IMR-90 (cell line): ENCODE measurements at regions not wholly inside any gene's neighbourhood (a gene's known extent, or its start where the extent isn't known, plus 50 kb on each side); places are given as distances from the start of the nearest gene placed in this dataset.

Experiments used
- ATAC-seq: fragments of 200-7000 bp; cut with Tn5 transposase; 2 replicates; pipeline ENCODE4 v1.9.1; 2020; ENCODE audit warnings: low read depth, mild to moderate bottlenecking, moderate library complexity
- BruUV-seq: library from RNA; stranded (reverse); fragments of 400-500 nt; replicated peaks from 2 replicates; lab custom pipeline; 2021; lab: Mats Ljungman, UMichigan
- CTCF ChIA-PET: fragments of 300-600 bp; formaldehyde crosslinking; extraction: SDS; loops from one replicate; lab custom pipeline; 2021; ENCODE audit warnings: antibody characterized with exemption; lab: Yijun Ruan, JAX
- POLR2A ChIA-PET: fragments of 300-600 bp; sonication (Branson Sonifier 250); formaldehyde crosslinking; loops from one replicate; lab custom pipeline; 2022; ENCODE audit warnings: antibody characterized with exemption; ENCODE audit not compliant: unreplicated experiment; lab: Charles Lee
- DNase-seq: peaks from one replicate; pipeline ENCODE4 v3.0.0; 2013
- H2AFZ ChIP-seq: replicated peaks from 2 replicates; pipeline ENCODE3; 2013; ENCODE audit warnings: low read length, mild to moderate bottlenecking; ENCODE audit not compliant: poor library complexity
- H2AK5ac ChIP-seq: 2 replicates; pipeline ENCODE4 v1.6.1; 2013; ENCODE audit warnings: low read depth, low read length, inconsistent platforms
- H2AK9ac ChIP-seq: replicated peaks from 2 replicates; pipeline ENCODE3; 2013; ENCODE audit warnings: mild to moderate bottlenecking, low read depth, low read length, moderate library complexity; ENCODE audit not compliant: poor library complexity
- H2BK120ac ChIP-seq: 2 replicates; pipeline ENCODE4 v1.6.1; 2013; ENCODE audit warnings: low read depth, low read length, inconsistent platforms
- H2BK15ac ChIP-seq: 3 replicates; pipeline ENCODE4 v1.6.1; 2013; ENCODE audit warnings: low read depth, low read length, inconsistent platforms
- H2BK20ac ChIP-seq: 2 replicates; pipeline ENCODE4 v1.6.1; 2013; ENCODE audit warnings: low read depth, mild to moderate bottlenecking, inconsistent platforms, low read length, moderate library complexity
- H2BK5ac ChIP-seq: 2 replicates; pipeline ENCODE4 v1.6.1; 2013; ENCODE audit warnings: mild to moderate bottlenecking, low read depth, low read length, inconsistent platforms; ENCODE audit not compliant: poor library complexity, severe bottlenecking
- H3K14ac ChIP-seq: replicated peaks from 2 replicates; pipeline ENCODE4 v1.6.1; 2013; ENCODE audit warnings: low read depth, low read length, inconsistent platforms
- H3K18ac ChIP-seq: 2 replicates; pipeline ENCODE4 v1.6.1; 2013; ENCODE audit warnings: low read depth, low read length, control low read depth
- H3K23ac ChIP-seq: 2 replicates; pipeline ENCODE4 v1.6.1; 2013; ENCODE audit warnings: low read depth, low read length, inconsistent platforms
- H3K27ac ChIP-seq: 2 replicates; pipeline ENCODE4 v1.5.1; 2013; ENCODE audit warnings: mild to moderate bottlenecking, control low read depth, low read length; ENCODE audit not compliant: insufficient read depth
- H3K27me3 ChIP-seq: 2 replicates; pipeline ENCODE4 v1.6.1; 2013; ENCODE audit warnings: low read length; ENCODE audit not compliant: control insufficient read depth, insufficient read depth
- H3K36me3 ChIP-seq: 2 replicates; pipeline ENCODE4 v1.6.1; 2013; ENCODE audit warnings: low read length, mixed read lengths; ENCODE audit not compliant: control insufficient read depth, insufficient read depth
- H3K4ac ChIP-seq: 2 replicates; pipeline ENCODE4 v1.6.1; 2013; ENCODE audit warnings: low read depth, low read length, inconsistent platforms
- H3K4me1 ChIP-seq: 2 replicates; pipeline ENCODE4 v1.6.1; 2013; ENCODE audit warnings: low read length, mixed read lengths; ENCODE audit not compliant: control insufficient read depth, insufficient read depth
- H3K4me2 ChIP-seq: 2 replicates; pipeline ENCODE4 v1.6.1; 2013; ENCODE audit warnings: low read depth, mild to moderate bottlenecking, control low read depth, low read length, moderate library complexity
- H3K4me3 ChIP-seq: 2 replicates; pipeline ENCODE4 v1.5.1; 2013; ENCODE audit warnings: low read depth, mild to moderate bottlenecking, control low read depth, low read length, moderate library complexity; ENCODE audit not compliant: insufficient read depth
- H3K56ac ChIP-seq: 2 replicates; pipeline ENCODE4 v1.6.1; 2013; ENCODE audit warnings: low read length, inconsistent platforms; ENCODE audit not compliant: insufficient read depth; ENCODE audit errors: extremely low read depth
- H3K79me1 ChIP-seq, 2 experiments: 2 replicates each; pipeline ENCODE4 v1.6.1; 2013; ENCODE audit warnings: low read length in 2 of 2, inconsistent platforms in 1 of 2, low read depth in 1 of 2
- H3K9ac ChIP-seq: 2 replicates; pipeline ENCODE4 v1.6.1; 2013; ENCODE audit warnings: low read depth, low read length, control low read depth
- H3K9me1 ChIP-seq: 2 replicates; pipeline ENCODE4 v1.6.1; 2013; ENCODE audit warnings: low read length, inconsistent platforms; ENCODE audit not compliant: insufficient read depth
- H3K9me3 ChIP-seq: 2 replicates; pipeline ENCODE4 v1.6.1; 2013; ENCODE audit warnings: low read length; ENCODE audit not compliant: control insufficient read depth, insufficient read depth
- H4K20me1 ChIP-seq: 2 replicates; pipeline ENCODE4 v1.6.1; 2013; ENCODE audit warnings: low read length, inconsistent platforms; ENCODE audit not compliant: insufficient read depth
- H4K5ac ChIP-seq: 2 replicates; pipeline ENCODE4 v1.6.1; 2013; ENCODE audit warnings: mild to moderate bottlenecking, low read depth, low read length, control low read depth
- H4K8ac ChIP-seq, 2 experiments: 2 replicates each; pipeline ENCODE4 v1.6.1; 2013; ENCODE audit warnings: low read depth in 2 of 2, low read length in 2 of 2, control low read depth in 1 of 2, inconsistent platforms in 1 of 2
- H4K91ac ChIP-seq: 2 replicates; pipeline ENCODE4 v1.6.1; 2013; ENCODE audit warnings: low read depth, low read length, inconsistent platforms; ENCODE audit not compliant: insufficient read depth
- BHLHE40 ChIP-seq: fragments of 150-350 bp; IDR thresholded peaks from 2 replicates; pipeline ENCODE4 v1.6.1; 2016; ENCODE audit warnings: mild to moderate bottlenecking, low read depth, low read length
- POLR2A ChIP-seq: IDR thresholded peaks from 2 replicates; pipeline ENCODE4 v1.6.1; 2012; ENCODE audit warnings: mild to moderate bottlenecking, low read depth, low read length
- RCOR1 ChIP-seq: IDR thresholded peaks from 2 replicates; pipeline ENCODE4 v1.6.1; 2012; ENCODE audit warnings: mild to moderate bottlenecking, low read length, improper control_type of control experiment; ENCODE audit not compliant: insufficient replicate concordance
- WGBS, 2 experiments: methylation state at CpG; one replicate each; pipeline versions ENCODE4 v1.1.5 to v1.1.7; 2013; ENCODE audit warnings: missing lambda C conversion rate in 2 of 2; ENCODE audit not compliant: insufficient read length in 1 of 2; ENCODE audit errors: extremely low coverage in 2 of 2; 5-methylcytosine and 5-hydroxymethylcytosine counted together
- dilution Hi-C: fragments of 300-500 bp; cut with HindIII; formaldehyde crosslinking; loops from one replicate; pipeline ENCODE4 v1.14.3; 2018; ENCODE audit warnings: low sequenced_read_pairs; ENCODE audit not compliant: unreplicated experiment
- in situ Hi-C: fragments of 300-500 bp; cut with MboI; formaldehyde crosslinking; loops from 3 replicates; pipeline ENCODE4 v1.14.3; 2019; ENCODE audit warnings: low sequenced_read_pairs, inconsistent platforms, mixed read lengths
- intact Hi-C: fragments of 100-400 bp; cut with micrococcal nuclease; formaldehyde crosslinking; loops from 2 replicates; pipeline ENCODE4 v1.10.0; 2022
- TF ChIP-seq, protein P1 (sequence below): fragments of 150-350 bp; IDR thresholded peaks from 2 replicates; pipeline ENCODE4 v1.6.1; 2016; ENCODE audit warnings: low read depth, mild to moderate bottlenecking, low read length, moderate library complexity, borderline replicate concordance

DNA sequence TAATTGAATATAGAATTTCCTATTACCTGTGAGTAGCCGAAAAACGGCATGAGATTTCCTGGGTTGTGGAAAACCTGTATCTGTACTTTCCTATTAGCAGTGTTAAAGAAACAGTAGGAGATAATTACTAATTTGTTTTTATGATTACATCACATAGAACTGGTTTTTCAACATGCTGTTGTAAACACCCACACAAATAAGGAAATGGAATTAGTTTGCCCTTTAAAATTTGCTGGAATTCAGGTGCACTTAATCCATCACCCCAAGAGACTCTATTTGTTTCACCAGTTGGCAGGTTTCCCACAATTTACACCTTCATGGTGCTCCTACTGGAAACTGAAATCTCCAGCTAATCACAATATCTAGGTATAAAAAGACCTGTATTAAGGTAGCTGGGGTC lies 274.1 kb upstream of the SLC8A1 start:
- no peak overlapping the region for H3K56ac ChIP-seq
- no peak overlapping the region for H3K27ac ChIP-seq
- H3K36me3 ChIP-seq: no peaks in the 10 kb centered on the region
- POLR2A ChIA-PET: no interaction called here
- no peak overlapping the region for H2BK5ac ChIP-seq
- intact Hi-C loops: no loop called here
- in situ Hi-C loops: no loop called here
- peaks cover 2% of the 10 kb centered on the region; the same call in 1 of the 2 replicates for H3K4me1 ChIP-seq
- ATAC-seq: no peak
- H4K91ac ChIP-seq: no peak overlapping the region
- no peaks in the 10 kb centered on the region for H3K9me3 ChIP-seq
- no peak overlapping the region for H2BK20ac ChIP-seq
- BruUV-seq: no TSS peak
- H3K4ac ChIP-seq: no peak overlapping the region
- H3K4me2 ChIP-seq: no peak overlapping the region
- CTCF ChIA-PET: no interaction called here
- H3K27me3 ChIP-seq: no peaks in the 10 kb centered on the region
- H3K18ac ChIP-seq: no peak overlapping the region
- no peak overlapping the region for H2AFZ ChIP-seq
- dilution Hi-C loops: no loop called here
- no peak for DNase-seq
- TF ChIP-seq POLR2A: no peak
- no peak for TF ChIP-seq RCOR1
- no peak for TF ChIP-seq BHLHE40
- TF ChIP-seq, protein P1, sequence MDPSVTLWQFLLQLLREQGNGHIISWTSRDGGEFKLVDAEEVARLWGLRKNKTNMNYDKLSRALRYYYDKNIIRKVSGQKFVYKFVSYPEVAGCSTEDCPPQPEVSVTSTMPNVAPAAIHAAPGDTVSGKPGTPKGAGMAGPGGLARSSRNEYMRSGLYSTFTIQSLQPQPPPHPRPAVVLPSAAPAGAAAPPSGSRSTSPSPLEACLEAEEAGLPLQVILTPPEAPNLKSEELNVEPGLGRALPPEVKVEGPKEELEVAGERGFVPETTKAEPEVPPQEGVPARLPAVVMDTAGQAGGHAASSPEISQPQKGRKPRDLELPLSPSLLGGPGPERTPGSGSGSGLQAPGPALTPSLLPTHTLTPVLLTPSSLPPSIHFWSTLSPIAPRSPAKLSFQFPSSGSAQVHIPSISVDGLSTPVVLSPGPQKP: no peak
- no peak overlapping the region for H3K9ac ChIP-seq
- no peak overlapping the region for H2BK120ac ChIP-seq
- no peak overlapping the region for H4K5ac ChIP-seq
- H2BK15ac ChIP-seq: no peak overlapping the region
- H3K23ac ChIP-seq: no peak overlapping the region
- no peak overlapping the region for H4K8ac ChIP-seq
- H3K79me1 ChIP-seq: no peaks in the 10 kb centered on the region
- no peak overlapping the region for H2AK5ac ChIP-seq
- H3K14ac ChIP-seq: no peak overlapping the region
- no peaks in the 10 kb centered on the region for H4K20me1 ChIP-seq
- no peak overlapping the region for H3K4me3 ChIP-seq
- no peaks in the 10 kb centered on the region for H3K9me1 ChIP-seq
- no CpG with 5 or more reads among the region's 2 CpGs for WGBS, 2 experiments
- H2AK9ac ChIP-seq: no peak overlapping the region
